Breast epithelium (tissue), 4 donors: ENCODE measurements at regions not wholly inside any gene's neighbourhood (a gene's known extent, or its start where the extent isn't known, plus 50 kb on each side); places are given as distances from the start of the nearest gene placed in this dataset.

ENCODE experiments used
- DNase-seq, 2 donors: peaks; one replicate each; pipeline ENCODE4 v3.0.0-alpha.2; 2019; ENCODE audit warnings: low spot score in 2 of 2
- H3K27ac ChIP-seq, 2 donors: fragments of 200-600 bp; sonication (generic) in 1 of 2; one replicate each; pipeline ENCODE4 v1.5.1; 2016 to 2019; ENCODE audit warnings: mild to moderate bottlenecking in 1 of 2
- H3K27me3 ChIP-seq, 2 donors: fragments of 200-600 bp; sonication (generic) in 1 of 2; one replicate each; pipeline versions ENCODE4 v1.5.1 to v1.6.0; 2017 to 2019; ENCODE audit warnings: control low read depth in 1 of 2, mild to moderate bottlenecking in 1 of 2
- H3K36me3 ChIP-seq: fragments of 200-600 bp; one replicate; pipeline ENCODE4 v1.5.1; 2019
- H3K4me1 ChIP-seq, 2 donors: fragments of 200-600 bp; sonication (generic); one replicate each; pipeline ENCODE4 v1.5.1; 2016 to 2019; ENCODE audit warnings: control low read depth in 1 of 2
- H3K4me3 ChIP-seq, 3 donors: fragments of 200-600 bp; sonication (generic); 1 replicate in 2 of 3; 2 replicates in 1 of 3; pipeline ENCODE4 v1.5.1; 2016 to 2019; ENCODE audit warnings: mild to moderate bottlenecking in 3 of 3, moderate library complexity in 2 of 3
- H3K9me3 ChIP-seq, 2 donors: fragments of 200-600 bp; sonication (generic) in 1 of 2; one replicate each; pipeline ENCODE4 v1.5.1; 2016 to 2019; ENCODE audit warnings: control low read depth in 1 of 2
- CTCF ChIP-seq, 3 donors: fragments of 450-650 bp; IDR thresholded peaks; one replicate each; pipeline ENCODE4 v1.5.1; 2016 to 2017; ENCODE audit warnings: antibody characterized with exemption in 3 of 3, mild to moderate bottlenecking in 3 of 3, moderate library complexity in 3 of 3
- POLR2A ChIP-seq: fragments of 450-650 bp; IDR thresholded peaks from one replicate; pipeline ENCODE4 v1.6.1; 2016; ENCODE audit warnings: antibody characterized with exemption, mild to moderate bottlenecking, moderate library complexity
- POLR2AphosphoS5 ChIP-seq, 3 donors: sonication (generic); formaldehyde crosslinking; IDR thresholded peaks; one replicate each; pipeline ENCODE4 v1.6.1; 2017; ENCODE audit warnings: antibody characterized with exemption in 3 of 3
- intact Hi-C: fragments of 100-400 bp; cut with DNase I; formaldehyde crosslinking; loops from one replicate; pipeline ENCODE4 v1.15.1; 2023; ENCODE audit warnings: low total_unique reads

GRCh38 chr13:111639196-111639705, 318.8 kb downstream of the TEX29 start:
- H3K4me3 ChIP-seq: no peak overlapping the region
- intact Hi-C loops: no loop called here
- TF ChIP-seq POLR2AphosphoS5 (IDR thresholded peaks at IDR 0.05): no peak
- TF ChIP-seq CTCF (IDR thresholded peaks at IDR 0.05): no peak
- TF ChIP-seq POLR2A: no peak
- H3K4me1 ChIP-seq: no peaks in the 10 kb centered on the region
- H3K27me3 ChIP-seq: peaks cover 0 to 4% of the 10 kb centered on the region in 2 donors
- no peaks in the 10 kb centered on the region for H3K9me3 ChIP-seq
- no peak for DNase-seq
- no peaks in the 10 kb centered on the region for H3K36me3 ChIP-seq
- H3K27ac ChIP-seq: no peak overlapping the region

GRCh38 chr13:111640006-111640405, 319.6 kb downstream of the TEX29 start:
- intact Hi-C loops: no loop called here
- Histone ChIP-seq H3K4me3 (no peak overlapping the region), H3K4me1 (no peaks in the 10 kb centered on the region), H3K27ac (no peak overlapping the region), H3K36me3 (no peaks in the 10 kb centered on the region), H3K27me3 (peaks cover 0 to 10% of the 10 kb centered on the region in 2 donors), H3K9me3 (no peaks in the 10 kb centered on the region)
- no peak for TF ChIP-seq POLR2A
- no peak for DNase-seq

GRCh38 chr13:111640476-111640875, 320.0 kb downstream of the TEX29 start:
- Histone ChIP-seq H3K4me1 (no peaks in the 10 kb centered on the region), H3K27ac (no peak overlapping the region), H3K4me3 (no peak overlapping the region), H3K27me3 (peaks cover 0 to 13% of the 10 kb centered on the region in 2 donors), H3K9me3 (no peaks in the 10 kb centered on the region), H3K36me3 (no peaks in the 10 kb centered on the region)
- intact Hi-C loops: no loop called here
- no peak for TF ChIP-seq POLR2A
- TF ChIP-seq POLR2AphosphoS5 (IDR thresholded peaks at IDR 0.05): no peak
- TF ChIP-seq CTCF (IDR thresholded peaks at IDR 0.05): no peak
- DNase-seq: no peak

- Histone ChIP-seq H3K36me3 (no peaks in the 10 kb centered on the region), H3K9me3 (no peaks in the 10 kb centered on the region), H3K4me3 (no peak overlapping the region), H3K27ac (no peak overlapping the region), H3K27me3 (peaks cover 0 to 13% of the 10 kb centered on the region in 2 donors), H3K4me1 (no peaks in the 10 kb centered on the region)
- DNase-seq: no peak
- no peak for TF ChIP-seq CTCF (IDR thresholded peaks at IDR 0.05)
- no peak for TF ChIP-seq POLR2AphosphoS5 (IDR thresholded peaks at IDR 0.05)
- TF ChIP-seq POLR2A: no peak
- intact Hi-C loops: no loop called here
Observed at GRCh38 chr13:111642156-111642767, 321.8 kb downstream of the TEX29 start.

- Histone ChIP-seq H3K9me3 (no peaks in the 10 kb centered on the region), H3K27me3 (peaks cover 0 to 13% of the 10 kb centered on the region in 2 donors), H3K4me3 (no peak overlapping the region), H3K27ac (no peak overlapping the region), H3K4me1 (no peaks in the 10 kb centered on the region), H3K36me3 (no peaks in the 10 kb centered on the region)
- intact Hi-C loops: no loop called here
- TF ChIP-seq POLR2A (no peak), POLR2AphosphoS5 (IDR thresholded peaks at IDR 0.05) (no peak), CTCF (IDR thresholded peaks at IDR 0.05) (no peak)
- DNase-seq: no peak
Observed at GRCh38 chr13:111644750-111645149, 324.3 kb downstream of the TEX29 start.
